ENCODE measurements at regions not wholly inside any gene's neighbourhood (a gene's known extent, or its start where the extent isn't known, plus 50 kb on each side); places are given as distances from the start of the nearest gene placed in this dataset.

GRCh38 chr9:87783180-87783579 is 57.3 kb downstream of the CTSL start:
- TF ChIP-seq, protein P1, sequence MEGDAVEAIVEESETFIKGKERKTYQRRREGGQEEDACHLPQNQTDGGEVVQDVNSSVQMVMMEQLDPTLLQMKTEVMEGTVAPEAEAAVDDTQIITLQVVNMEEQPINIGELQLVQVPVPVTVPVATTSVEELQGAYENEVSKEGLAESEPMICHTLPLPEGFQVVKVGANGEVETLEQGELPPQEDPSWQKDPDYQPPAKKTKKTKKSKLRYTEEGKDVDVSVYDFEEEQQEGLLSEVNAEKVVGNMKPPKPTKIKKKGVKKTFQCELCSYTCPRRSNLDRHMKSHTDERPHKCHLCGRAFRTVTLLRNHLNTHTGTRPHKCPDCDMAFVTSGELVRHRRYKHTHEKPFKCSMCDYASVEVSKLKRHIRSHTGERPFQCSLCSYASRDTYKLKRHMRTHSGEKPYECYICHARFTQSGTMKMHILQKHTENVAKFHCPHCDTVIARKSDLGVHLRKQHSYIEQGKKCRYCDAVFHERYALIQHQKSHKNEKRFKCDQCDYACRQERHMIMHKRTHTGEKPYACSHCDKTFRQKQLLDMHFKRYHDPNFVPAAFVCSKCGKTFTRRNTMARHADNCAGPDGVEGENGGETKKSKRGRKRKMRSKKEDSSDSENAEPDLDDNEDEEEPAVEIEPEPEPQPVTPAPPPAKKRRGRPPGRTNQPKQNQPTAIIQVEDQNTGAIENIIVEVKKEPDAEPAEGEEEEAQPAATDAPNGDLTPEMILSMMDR (IDR thresholded peaks at IDR 0.05; ENCODE audit: insufficient read depth, low read depth, low read length): no peak
- no peak for TF ChIP-seq EZH2 (IDR thresholded peaks at IDR 0.05; ENCODE audit: insufficient read depth, low read length)
